Stimulated activated naive CD8-positive, alpha-beta T cell treated with anti-CD3 and anti-CD28 coated beads, Interleukin-15, amount 100 ng/mL, for 72 hours (primary cell): ENCODE measurements at regions not wholly inside any gene's neighbourhood (a gene's known extent, or its start where the extent isn't known, plus 50 kb on each side); places are given as distances from the start of the nearest gene placed in this dataset.
A peak's percentile ranks its signal among the peaks of the same experiment; 100 is the strongest.

Source experiments
- ATAC-seq: fragments of 150-1000 bp; cut with Tn5 transposase; 2 replicates; pipeline ENCODE4 v1.10.0; 2021; ENCODE audit warnings: mild to moderate bottlenecking, moderate library complexity
- DNase-seq, 2 donors: peaks; one replicate each; pipeline ENCODE4 v3.0.0; 2021 to 2022
- H3K27ac Mint-ChIP-seq, 2 donors: one replicate each; pipeline ENCODE4 v1.8.0; 2022; ENCODE audit warnings: mild to moderate bottlenecking in 2 of 2, mixed read lengths in 2 of 2, moderate library complexity in 2 of 2
- H3K27me3 Mint-ChIP-seq: one replicate; pipeline ENCODE4 v1.8.0; 2022; ENCODE audit warnings: mixed read lengths
- H3K4me1 Mint-ChIP-seq: one replicate; pipeline ENCODE4 v1.8.0; 2022; ENCODE audit warnings: mild to moderate bottlenecking, mixed read lengths
- H3K4me3 Mint-ChIP-seq, 2 donors: one replicate each; pipeline ENCODE4 v1.8.0; 2022; ENCODE audit warnings: mild to moderate bottlenecking in 2 of 2, mixed read lengths in 2 of 2, moderate library complexity in 1 of 2
- H3K9me3 Mint-ChIP-seq, 2 donors: one replicate each; pipeline ENCODE4 v1.8.0; 2022; ENCODE audit warnings: mixed read lengths in 2 of 2

- H3K27ac Mint-ChIP-seq = no peak overlapping the region
- H3K4me3 Mint-ChIP-seq = no peak overlapping the region
- H3K4me1 Mint-ChIP-seq = no peaks in the 10 kb centered on the region
- no peak for ATAC-seq
- no peaks in the 10 kb centered on the region for H3K9me3 Mint-ChIP-seq
- DNase-seq = no peak
- peaks cover 10% of the 10 kb centered on the region for H3K27me3 Mint-ChIP-seq
Measured at GRCh38 chr7:123401295-123401694, 133.1 kb downstream of the IQUB start.

GRCh38 chr7:123400196-123400595 is 134.2 kb downstream of the IQUB start:
- no peak overlapping the region for H3K4me3 Mint-ChIP-seq
- H3K27me3 Mint-ChIP-seq = peaks cover 10% of the 10 kb centered on the region
- no peaks in the 10 kb centered on the region for H3K9me3 Mint-ChIP-seq
- H3K27ac Mint-ChIP-seq = no peak overlapping the region
- H3K4me1 Mint-ChIP-seq = no peaks in the 10 kb centered on the region
- DNase-seq (no peak), ATAC-seq (no peak)

GRCh38 chr7:123398921-123399320 is 135.5 kb downstream of the IQUB start:
- no peak overlapping the region for H3K4me3 Mint-ChIP-seq
- ATAC-seq = no peak

GRCh38 chr7:123397746-123398338 is 136.6 kb downstream of the IQUB start:
- no peak for DNase-seq
- ATAC-seq = no peak
- Mint-ChIP-seq H3K27me3 (peaks cover 10% of the 10 kb centered on the region), H3K4me1 (no peaks in the 10 kb centered on the region), H3K27ac (no peak overlapping the region), H3K9me3 (peaks cover 0 to 1% of the 10 kb centered on the region in 2 donors), H3K4me3 (no peak overlapping the region)

More at GRCh38 chr7:123398921-123399320, 135.5 kb downstream of the IQUB start:
- Mint-ChIP-seq H3K27ac (no peak overlapping the region), H3K9me3 (no peaks in the 10 kb centered on the region), H3K4me1 (no peaks in the 10 kb centered on the region), H3K27me3 (peaks cover 10% of the 10 kb centered on the region)
- DNase-seq = no peak

GRCh38 chr7:123393623-123394022 is 140.8 kb downstream of the IQUB start:
- DNase-seq = no peak
- no peaks in the 10 kb centered on the region for H3K27me3 Mint-ChIP-seq
- no peak overlapping the region for H3K4me3 Mint-ChIP-seq
- H3K9me3 Mint-ChIP-seq = peaks cover 8% of the 10 kb centered on the region in 2 donors
- no peak overlapping the region for H3K27ac Mint-ChIP-seq
- no peaks in the 10 kb centered on the region for H3K4me1 Mint-ChIP-seq
- ATAC-seq = no peak

- H3K4me3 Mint-ChIP-seq = no peak overlapping the region
- H3K4me1 Mint-ChIP-seq = no peaks in the 10 kb centered on the region
- H3K9me3 Mint-ChIP-seq = no peaks in the 10 kb centered on the region
- no peak overlapping the region for H3K27ac Mint-ChIP-seq
- no peak for ATAC-seq
- DNase-seq = no peak
- no peaks in the 10 kb centered on the region for H3K27me3 Mint-ChIP-seq
Measured at GRCh38 chr7:123372368-123372767, 162.0 kb downstream of the IQUB start.

- peak overlapping the region in 1 of 2 donors; percentile 27 for H3K27ac Mint-ChIP-seq
- no peaks in the 10 kb centered on the region for H3K27me3 Mint-ChIP-seq
- ATAC-seq (peak; percentile 62), DNase-seq (no peak)
- no peaks in the 10 kb centered on the region for H3K4me1 Mint-ChIP-seq
- no peak overlapping the region for H3K4me3 Mint-ChIP-seq
- no peaks in the 10 kb centered on the region for H3K9me3 Mint-ChIP-seq
Measured at GRCh38 chr7:123367484-123368122, 166.8 kb downstream of the IQUB start.

- no peak for ATAC-seq
- Mint-ChIP-seq H3K27ac (no peak overlapping the region), H3K27me3 (no peaks in the 10 kb centered on the region), H3K4me3 (no peak overlapping the region), H3K9me3 (no peaks in the 10 kb centered on the region), H3K4me1 (no peaks in the 10 kb centered on the region)
- no peak for DNase-seq
Measured at GRCh38 chr7:123367031-123367430, 167.3 kb upstream of the SLC13A1 start.

GRCh38 chr7:123366626-123367025 is 166.9 kb upstream of the SLC13A1 start:
- Mint-ChIP-seq H3K4me3 (no peak overlapping the region), H3K27ac (no peak overlapping the region), H3K4me1 (no peaks in the 10 kb centered on the region), H3K9me3 (no peaks in the 10 kb centered on the region), H3K27me3 (no peaks in the 10 kb centered on the region)
- DNase-seq = no peak
- ATAC-seq = no peak

- Mint-ChIP-seq H3K27me3 (no peaks in the 10 kb centered on the region), H3K4me3 (no peak overlapping the region), H3K27ac (no peak overlapping the region), H3K9me3 (peaks cover 0 to 4% of the 10 kb centered on the region in 2 donors), H3K4me1 (no peaks in the 10 kb centered on the region)
- no peak for ATAC-seq
- DNase-seq = no peak
Measured at GRCh38 chr7:123360631-123361030, 160.9 kb upstream of the SLC13A1 start.

- DNase-seq (no peak), ATAC-seq (no peak)
- Mint-ChIP-seq H3K4me1 (no peaks in the 10 kb centered on the region), H3K27me3 (no peaks in the 10 kb centered on the region), H3K4me3 (no peak overlapping the region), H3K27ac (no peak overlapping the region), H3K9me3 (peaks cover 0 to 4% of the 10 kb centered on the region in 2 donors)
Measured at GRCh38 chr7:123355576-123356190, 155.9 kb upstream of the SLC13A1 start.

- ATAC-seq (no peak), DNase-seq (no peak)
- Mint-ChIP-seq H3K27ac (no peak overlapping the region), H3K9me3 (peaks cover 0 to 3% of the 10 kb centered on the region in 2 donors), H3K4me3 (no peak overlapping the region), H3K27me3 (no peaks in the 10 kb centered on the region), H3K4me1 (no peaks in the 10 kb centered on the region)
Measured at GRCh38 chr7:123352973-123353372, 153.2 kb upstream of the SLC13A1 start.

GRCh38 chr7:123351516-123352505 is 152.0 kb upstream of the SLC13A1 start:
- no peaks in the 10 kb centered on the region for H3K27me3 Mint-ChIP-seq
- no peak overlapping the region for H3K27ac Mint-ChIP-seq
- no peak overlapping the region for H3K4me3 Mint-ChIP-seq
- H3K9me3 Mint-ChIP-seq = no peaks in the 10 kb centered on the region
- ATAC-seq (no peak), DNase-seq (no peak)
- H3K4me1 Mint-ChIP-seq = no peaks in the 10 kb centered on the region

- DNase-seq = no peak
- H3K9me3 Mint-ChIP-seq = no peaks in the 10 kb centered on the region
- ATAC-seq = no peak
- H3K27ac Mint-ChIP-seq = no peak overlapping the region
- no peaks in the 10 kb centered on the region for H3K27me3 Mint-ChIP-seq
- no peak overlapping the region for H3K4me3 Mint-ChIP-seq
- H3K4me1 Mint-ChIP-seq = no peaks in the 10 kb centered on the region
Measured at GRCh38 chr7:123351027-123351426, 151.3 kb upstream of the SLC13A1 start.

- Mint-ChIP-seq H3K27me3 (no peaks in the 10 kb centered on the region), H3K4me3 (no peak overlapping the region), H3K4me1 (no peaks in the 10 kb centered on the region), H3K9me3 (no peaks in the 10 kb centered on the region), H3K27ac (no peak overlapping the region)
- DNase-seq = no peak
- no peak for ATAC-seq
Measured at GRCh38 chr7:123348690-123349089, 148.9 kb upstream of the SLC13A1 start.
